ENCODE measurements at regions not wholly inside any gene's neighbourhood (a gene's known extent, or its start where the extent isn't known, plus 50 kb on each side); places are given as distances from the start of the nearest gene placed in this dataset.

DNA sequence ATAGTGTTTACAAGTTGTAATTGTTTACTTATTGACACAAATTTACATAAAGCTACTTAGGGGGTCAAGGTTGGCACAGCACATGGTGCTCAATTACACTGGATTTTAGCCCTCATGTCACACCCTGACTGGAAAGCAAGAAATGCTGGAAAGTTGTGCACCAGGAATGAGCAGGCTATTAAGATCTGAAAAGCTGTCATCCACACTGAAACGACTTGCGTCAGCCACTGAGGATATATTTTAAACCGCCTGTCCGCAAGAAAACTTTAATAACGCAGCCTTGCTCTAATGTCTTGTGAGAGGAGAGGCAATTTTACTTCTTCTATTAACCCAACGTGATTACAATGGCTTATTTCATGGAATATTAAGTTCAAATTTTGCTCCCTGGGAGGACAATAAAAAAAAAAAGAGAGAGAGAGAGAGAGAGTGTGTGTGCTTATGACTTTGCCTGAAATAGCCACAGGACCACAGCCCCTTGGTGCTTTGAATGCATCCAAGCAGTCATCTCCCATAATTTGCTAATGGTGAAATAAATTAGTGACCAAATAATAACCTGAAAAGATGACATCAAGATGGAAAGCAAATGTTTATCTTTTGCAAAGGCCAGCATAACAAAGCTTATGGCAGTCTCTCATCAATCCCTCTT lies 425.4 kb upstream of the PSMD7 start:
- Histone ChIP-seq H3K79me2 (ENCODE audit: insufficient read depth, low read length) (no peaks in the 10 kb centered on the region), H3K9ac (ENCODE audit: insufficient read depth, low read depth, low read length) (no peak overlapping the region), H3K4me1 (ENCODE audit: insufficient read depth, low read length) (no peaks in the 10 kb centered on the region), H3K36me3 (replicated peaks in 1 of 2; ENCODE audit: control insufficient read depth in 1 of 2, insufficient read depth in 2 of 2, low read length in 2 of 2) (no peaks in the 10 kb centered on the region), H3K4me2 (ENCODE audit: low read depth, low read length) (no peak overlapping the region), H3K27me3 (ENCODE audit: control insufficient read depth in 1 of 2, insufficient read depth in 2 of 2, low read length in 2 of 2) (peaks cover 0 to 9% of the 10 kb centered on the region in 2 experiments; a peak in 3 of 5 replicates), H3K4me3 (replicated peaks in 1 of 3; ENCODE audit: insufficient read depth in 1 of 3, low read depth in 2 of 3, low read length in 3 of 3) (no peak overlapping the region), H4K20me1 (ENCODE audit: insufficient read depth, low read length) (no peaks in the 10 kb centered on the region), H3K27ac (ENCODE audit: extremely low read length, insufficient read depth, low read length) (no peak overlapping the region), H3K9me3 (ENCODE audit: low read length) (no peaks in the 10 kb centered on the region), H2AFZ (ENCODE audit: low read length) (no peak overlapping the region)
- FAIRE-seq (no peak), ATAC-seq (no peak), DNase-seq (ENCODE audit: low spot score) (no peak)
- no TSS peak for BruUV-seq (replicated peaks)
- WGBS (ENCODE audit: low lambda C conversion rate): 35% methylated on average over 6 of the region's 6 CpGs
- ChIA-PET POLR2A (no interaction called here), CTCF (ENCODE audit: low intra/inter-chr PET ratio, low total read pairs) (no interaction called here)
- in situ Hi-C loops (cut with HindIII; ENCODE audit: extremely low pct_ligation_motif_present, low pct_unique_long_range_greater_than_20kb) (loop anchor here (10.0 kb wide), 1 partner anchor 156 kb away; no protein-coding TSS in a partner anchor), intact Hi-C loops (cut with micrococcal nuclease; ENCODE audit: unreplicated experiment) (no loop called here)
- TF ChIP-seq, protein P1, sequence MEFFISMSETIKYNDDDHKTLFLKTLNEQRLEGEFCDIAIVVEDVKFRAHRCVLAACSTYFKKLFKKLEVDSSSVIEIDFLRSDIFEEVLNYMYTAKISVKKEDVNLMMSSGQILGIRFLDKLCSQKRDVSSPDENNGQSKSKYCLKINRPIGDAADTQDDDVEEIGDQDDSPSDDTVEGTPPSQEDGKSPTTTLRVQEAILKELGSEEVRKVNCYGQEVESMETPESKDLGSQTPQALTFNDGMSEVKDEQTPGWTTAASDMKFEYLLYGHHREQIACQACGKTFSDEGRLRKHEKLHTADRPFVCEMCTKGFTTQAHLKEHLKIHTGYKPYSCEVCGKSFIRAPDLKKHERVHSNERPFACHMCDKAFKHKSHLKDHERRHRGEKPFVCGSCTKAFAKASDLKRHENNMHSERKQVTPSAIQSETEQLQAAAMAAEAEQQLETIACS (CRISPR knock-in tag; IDR thresholded peaks at IDR 0.05): no peak
- TF ChIP-seq ZNF101 (CRISPR knock-in tag; IDR thresholded peaks at IDR 0.05; ENCODE audit: borderline replicate concordance, low read depth): no peak
- TF ChIP-seq REXO4 (CRISPR knock-in tag; IDR thresholded peaks at IDR 0.05; ENCODE audit: borderline replicate concordance): no peak
- TF ChIP-seq TBP (CRISPR knock-in tag; IDR thresholded peaks at IDR 0.05): no peak
- TF ChIP-seq SSRP1 (CRISPR knock-in tag; IDR thresholded peaks at IDR 0.05): no peak
- no peak for TF ChIP-seq ZBTB10 (CRISPR knock-in tag; IDR thresholded peaks at IDR 0.05; ENCODE audit: borderline replicate concordance)
- TF ChIP-seq ZNF546 (CRISPR knock-in tag; conservative IDR thresholded peaks at IDR 0.05): no peak
- no peak for TF ChIP-seq ZNF747 (CRISPR knock-in tag; IDR thresholded peaks at IDR 0.05; ENCODE audit: borderline replicate concordance)
- TF ChIP-seq MTA3 (CRISPR knock-in tag; IDR thresholded peaks at IDR 0.05): no peak

Data from HepG2 (cell line).